K562 (cell line): ENCODE measurements at regions not wholly inside any gene's neighbourhood (a gene's known extent, or its start where the extent isn't known, plus 50 kb on each side); places are given as distances from the start of the nearest gene placed in this dataset.

ENCODE experiments used
- ADNP ChIP-seq: fragments of 200-800 bp; sonication (Bioruptor generic); IDR thresholded peaks from 2 replicates; pipeline ENCODE4 v1.6.1; 2016; ENCODE audit warnings: missing genetic modification characterization, missing compliant biosample characterization
- CTCF ChIP-seq, 3 experiments: IDR thresholded peaks in 2 of 3; conservative IDR thresholded peaks in 1 of 3; 2 replicates each; pipeline ENCODE4 v1.5.1; 2011 to 2012; ENCODE audit warnings: low read length in 3 of 3, mild to moderate bottlenecking in 3 of 3, control low read depth in 2 of 3, improper control_type of control experiment in 1 of 3, inconsistent platforms in 1 of 3, low read depth in 1 of 3, mixed read lengths in 1 of 3, moderate library complexity in 1 of 3; ENCODE audit not compliant: insufficient read depth in 2 of 3
- FIP1L1 ChIP-seq: fragments of 200-400 bp; formaldehyde crosslinking; IDR thresholded peaks from 2 replicates; pipeline ENCODE4 v1.6.1; 2018; ENCODE audit warnings: mild to moderate bottlenecking, low read depth, low read length; ENCODE audit not compliant: poor library complexity, severe bottlenecking
- FOS ChIP-seq: IDR thresholded peaks from 3 replicates; pipeline ENCODE4 v1.6.1; 2011; ENCODE audit not compliant: insufficient read length; ENCODE audit errors: extremely low read depth
- KHSRP ChIP-seq: fragments of 450-650 bp; IDR thresholded peaks from 2 replicates; pipeline ENCODE4 v1.6.1; 2017
- MYNN ChIP-seq, 2 experiments: sonication (generic); formaldehyde crosslinking in 1 of 2; IDR thresholded peaks; 2 replicates each; pipeline versions ENCODE4 v1.5.0 to v1.6.1; 2016 to 2020; ENCODE audit warnings: antibody characterized with exemption in 1 of 2, missing genetic modification reagents in 1 of 2
- NR1H2 ChIP-seq: sonication (generic); formaldehyde crosslinking; IDR thresholded peaks from 2 replicates; pipeline ENCODE4 v1.4.0; 2020; ENCODE audit warnings: mild to moderate bottlenecking, missing genetic modification reagents
- POLR2AphosphoS2 ChIP-seq: IDR thresholded peaks from 2 replicates; pipeline ENCODE4 v1.6.1; 2012; ENCODE audit warnings: low read length, improper control_type of control experiment
- SNRNP70 ChIP-seq: fragments of 200-400 bp; formaldehyde crosslinking; optimal IDR thresholded peaks from 2 replicates; pipeline ENCODE3; 2017; ENCODE audit warnings: low read depth, low read length
- SREBF2 ChIP-seq: sonication (generic); formaldehyde crosslinking; IDR thresholded peaks from 2 replicates; pipeline ENCODE4 v1.4.0; 2020; ENCODE audit warnings: mild to moderate bottlenecking, missing genetic modification reagents
- TCF7L2 ChIP-seq: fragments of 150-350 bp; IDR thresholded peaks from 2 replicates; pipeline ENCODE4 v1.6.1; 2016; ENCODE audit warnings: low read depth, mild to moderate bottlenecking, low read length, moderate library complexity
- TGIF2 ChIP-seq: sonication (generic); formaldehyde crosslinking; IDR thresholded peaks from 2 replicates; pipeline ENCODE4 v1.8.1; 2022; ENCODE audit warnings: mild to moderate bottlenecking, missing genetic modification reagents, moderate library complexity
- ZNF263 ChIP-seq: sonication (generic); formaldehyde crosslinking; IDR thresholded peaks from 2 replicates; pipeline ENCODE4 v1.8.0; 2022; ENCODE audit warnings: mild to moderate bottlenecking, missing genetic modification reagents, borderline replicate concordance
- ZNF316 ChIP-seq: fragments of 450-650 bp; IDR thresholded peaks from 2 replicates; pipeline ENCODE4 v1.6.1; 2016

GRCh38 chr20:48535556-48535955 is 292.2 kb downstream of the PREX1 start:
- TF ChIP-seq MYNN (IDR thresholded peaks at IDR 0.05) = no peak
- TF ChIP-seq MYNN (CRISPR knock-in tag; IDR thresholded peaks at IDR 0.05) = no peak
- no peak for TF ChIP-seq TCF7L2
- TF ChIP-seq ZNF316 = no peak
- TF ChIP-seq KHSRP = no peak
- TF ChIP-seq FOS = no peak
- TF ChIP-seq CTCF (IDR thresholded peaks at IDR 0.05 in 2 of 3, conservative IDR thresholded peaks at IDR 0.05 in 1 of 3; ENCODE audit: insufficient read depth in 2 of 3, low read depth in 1 of 3, low read length in 3 of 3) = no peak
- no peak for TF ChIP-seq SREBF2 (CRISPR knock-in tag)
- TF ChIP-seq ADNP (tag) = no peak
- TF ChIP-seq FIP1L1 = no peak
- TF ChIP-seq NR1H2 (CRISPR knock-in tag) = no peak
- no peak for TF ChIP-seq ZNF263 (CRISPR knock-in tag)
- no peak for TF ChIP-seq POLR2AphosphoS2
- TF ChIP-seq SNRNP70 = no peak
- TF ChIP-seq TGIF2 (CRISPR knock-in tag) = no peak
